ENCODE measurements at regions not wholly inside any gene's neighbourhood (a gene's known extent, or its start where the extent isn't known, plus 50 kb on each side); places are given as distances from the start of the nearest gene placed in this dataset.

DNA sequence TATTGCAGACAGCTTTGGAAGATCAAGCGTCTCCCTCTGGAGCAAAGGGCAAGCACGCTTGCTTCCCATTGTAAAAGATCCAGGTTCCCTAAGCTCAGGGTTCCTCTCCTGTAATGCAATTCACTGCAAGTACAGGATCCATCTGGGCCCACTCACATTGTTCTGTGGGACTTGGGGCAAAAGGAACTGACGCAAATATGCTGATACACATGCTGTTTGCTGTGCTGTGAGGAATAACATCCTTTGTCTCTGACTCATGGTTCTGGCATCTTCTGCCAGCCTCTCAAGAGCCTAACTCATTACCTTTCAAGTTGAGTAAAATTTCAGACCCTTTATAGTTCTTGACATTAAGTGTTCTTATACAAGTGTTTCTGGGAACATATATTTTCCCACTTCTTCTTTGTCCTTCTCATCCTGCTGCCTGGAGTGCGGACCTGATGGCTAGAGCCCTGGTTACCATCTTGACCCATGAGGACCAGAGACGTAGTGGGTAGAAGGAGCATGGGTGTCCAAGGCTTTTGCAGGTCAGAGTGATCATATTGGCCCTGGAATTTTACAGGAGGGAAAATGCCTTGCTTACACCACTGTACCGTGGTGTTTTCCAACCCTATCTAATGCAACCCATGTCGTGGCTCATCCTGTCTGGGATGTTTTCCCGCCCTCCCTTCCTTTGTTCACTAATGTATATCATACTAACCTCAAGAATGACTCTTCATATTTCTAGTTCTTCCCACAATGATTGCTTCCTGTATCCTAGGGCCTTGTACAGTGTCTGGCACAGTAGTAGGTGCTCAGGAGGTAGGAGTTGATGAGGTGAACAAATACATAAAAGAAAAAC lies 145.7 kb upstream of the GLI2 start:
- peaks cover 15% of the 10 kb centered on the region for H3K4me1 Mint-ChIP-seq (ENCODE audit: low read depth, unreplicated experiment)
- no peak for DNase-seq
- peaks cover 3% of the 10 kb centered on the region for H3K9me3 Mint-ChIP-seq (ENCODE audit: low read depth, unreplicated experiment)
- no TSS peak for BruUV-seq (replicated peaks)
- intact Hi-C loops (cut with micrococcal nuclease; ENCODE audit: unreplicated experiment) = no loop called here
- no peak overlapping the region for H3K27ac Mint-ChIP-seq (ENCODE audit: unreplicated experiment)
- CTCF ChIA-PET = no interaction called here
- H3K36me3 Mint-ChIP-seq (ENCODE audit: insufficient read depth, unreplicated experiment) = peaks cover 4% of the 10 kb centered on the region
- peaks cover 99% of the 10 kb centered on the region for H3K27me3 Mint-ChIP-seq (ENCODE audit: unreplicated experiment)
- no peak overlapping the region for H3K4me3 Mint-ChIP-seq (ENCODE audit: low read depth, unreplicated experiment)
- TF ChIP-seq, protein P1, sequence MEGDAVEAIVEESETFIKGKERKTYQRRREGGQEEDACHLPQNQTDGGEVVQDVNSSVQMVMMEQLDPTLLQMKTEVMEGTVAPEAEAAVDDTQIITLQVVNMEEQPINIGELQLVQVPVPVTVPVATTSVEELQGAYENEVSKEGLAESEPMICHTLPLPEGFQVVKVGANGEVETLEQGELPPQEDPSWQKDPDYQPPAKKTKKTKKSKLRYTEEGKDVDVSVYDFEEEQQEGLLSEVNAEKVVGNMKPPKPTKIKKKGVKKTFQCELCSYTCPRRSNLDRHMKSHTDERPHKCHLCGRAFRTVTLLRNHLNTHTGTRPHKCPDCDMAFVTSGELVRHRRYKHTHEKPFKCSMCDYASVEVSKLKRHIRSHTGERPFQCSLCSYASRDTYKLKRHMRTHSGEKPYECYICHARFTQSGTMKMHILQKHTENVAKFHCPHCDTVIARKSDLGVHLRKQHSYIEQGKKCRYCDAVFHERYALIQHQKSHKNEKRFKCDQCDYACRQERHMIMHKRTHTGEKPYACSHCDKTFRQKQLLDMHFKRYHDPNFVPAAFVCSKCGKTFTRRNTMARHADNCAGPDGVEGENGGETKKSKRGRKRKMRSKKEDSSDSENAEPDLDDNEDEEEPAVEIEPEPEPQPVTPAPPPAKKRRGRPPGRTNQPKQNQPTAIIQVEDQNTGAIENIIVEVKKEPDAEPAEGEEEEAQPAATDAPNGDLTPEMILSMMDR (IDR thresholded peaks at IDR 0.05; ENCODE audit: unreplicated experiment) = no peak

DNA sequence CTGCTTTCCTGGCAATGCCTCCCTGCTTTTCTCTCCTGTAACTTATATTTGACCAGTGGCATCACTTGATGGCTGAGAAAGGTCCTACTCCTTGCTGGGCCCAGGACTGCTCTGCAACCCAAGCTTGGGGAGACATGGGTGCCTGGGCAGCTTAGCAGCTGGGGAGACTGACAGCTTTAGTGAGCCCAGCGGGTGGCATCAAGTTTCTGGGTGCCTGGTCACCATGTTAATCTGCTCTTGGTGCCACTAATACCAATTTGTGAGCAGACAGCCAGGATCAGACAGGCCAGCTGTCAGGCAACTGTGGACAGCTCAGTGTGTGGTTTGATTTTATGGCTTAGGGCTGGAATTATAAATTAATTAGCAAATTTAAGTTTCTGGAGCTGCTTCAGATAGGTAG lies 144.8 kb upstream of the GLI2 start:
- Mint-ChIP-seq H3K27me3 (ENCODE audit: unreplicated experiment) (peaks cover 99% of the 10 kb centered on the region), H3K4me3 (ENCODE audit: low read depth, unreplicated experiment) (no peak overlapping the region), H3K36me3 (ENCODE audit: insufficient read depth, unreplicated experiment) (peaks cover under 1% of the 10 kb centered on the region), H3K27ac (ENCODE audit: unreplicated experiment) (no peak overlapping the region), H3K4me1 (ENCODE audit: low read depth, unreplicated experiment) (peaks cover 15% of the 10 kb centered on the region), H3K9me3 (ENCODE audit: low read depth, unreplicated experiment) (peaks cover under 1% of the 10 kb centered on the region)
- CTCF ChIA-PET = no interaction called here
- intact Hi-C loops (cut with micrococcal nuclease; ENCODE audit: unreplicated experiment) = no loop called here
- DNase-seq = no peak
- no TSS peak for BruUV-seq (replicated peaks)
- TF ChIP-seq, protein P1 (IDR thresholded peaks at IDR 0.05; ENCODE audit: unreplicated experiment) = no peak

DNA sequence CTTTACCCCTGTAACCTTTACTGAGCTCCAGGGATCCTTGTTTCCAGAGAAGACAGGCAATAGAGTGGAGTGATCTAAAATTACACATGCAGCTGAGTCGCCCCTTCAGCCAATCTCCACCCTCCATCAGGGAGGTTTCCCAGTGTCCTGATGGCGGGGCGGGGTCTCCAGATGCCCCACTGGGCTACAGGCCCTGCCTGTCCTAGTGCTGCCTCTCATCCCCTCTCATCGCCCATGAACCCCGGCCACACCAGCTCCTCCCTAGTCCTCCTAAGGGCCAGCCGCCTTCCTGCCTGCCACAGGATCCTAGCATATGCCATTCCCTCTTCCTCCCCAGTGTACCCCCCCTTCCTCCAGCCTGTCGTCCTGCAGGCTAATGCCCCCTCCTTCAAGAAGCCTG lies 144.1 kb upstream of the GLI2 start:
- DNase-seq = no peak
- no peaks in the 10 kb centered on the region for H3K36me3 Mint-ChIP-seq (ENCODE audit: insufficient read depth, unreplicated experiment)
- no TSS peak for BruUV-seq (replicated peaks)
- intact Hi-C loops (cut with micrococcal nuclease; ENCODE audit: unreplicated experiment) = no loop called here
- H3K4me1 Mint-ChIP-seq (ENCODE audit: low read depth, unreplicated experiment) = peaks cover 11% of the 10 kb centered on the region
- no peaks in the 10 kb centered on the region for H3K9me3 Mint-ChIP-seq (ENCODE audit: low read depth, unreplicated experiment)
- H3K27me3 Mint-ChIP-seq (ENCODE audit: unreplicated experiment) = peaks cover 99% of the 10 kb centered on the region
- H3K4me3 Mint-ChIP-seq (ENCODE audit: low read depth, unreplicated experiment) = no peak overlapping the region
- H3K27ac Mint-ChIP-seq (ENCODE audit: unreplicated experiment) = no peak overlapping the region
- CTCF ChIA-PET = interaction anchor here (0.6 kb wide), 1 partner anchor 77 kb away, joined by 3 read pairs; no protein-coding TSS in a partner anchor
- TF ChIP-seq, protein P1 (IDR thresholded peaks at IDR 0.05; ENCODE audit: unreplicated experiment) = no peak

DNA sequence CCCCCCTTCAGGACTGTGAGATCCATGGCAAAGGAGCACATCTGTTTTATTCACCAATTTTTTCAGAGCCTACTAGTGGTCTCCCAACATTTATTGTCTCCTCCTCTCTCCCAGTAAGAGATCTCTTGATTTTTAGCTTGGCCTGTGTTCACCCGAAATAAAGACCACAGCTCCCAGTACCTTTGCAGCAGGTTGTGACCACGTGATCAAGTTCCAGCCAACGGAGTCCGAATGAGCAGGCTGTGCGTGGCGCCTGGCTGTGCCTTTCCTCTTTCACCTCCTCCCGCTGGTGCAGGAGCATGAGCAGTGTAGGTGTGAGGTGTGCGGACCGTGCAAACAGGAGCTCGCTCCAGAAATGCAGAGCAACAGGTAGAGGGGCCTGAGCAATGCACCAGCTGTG lies 143.6 kb upstream of the GLI2 start:
- intact Hi-C loops (cut with micrococcal nuclease; ENCODE audit: unreplicated experiment) = no loop called here
- BruUV-seq (replicated peaks) = no TSS peak
- TF ChIP-seq, protein P1 (IDR thresholded peaks at IDR 0.05; ENCODE audit: unreplicated experiment) = no peak
- Mint-ChIP-seq H3K4me1 (ENCODE audit: low read depth, unreplicated experiment) (peaks cover 7% of the 10 kb centered on the region), H3K27ac (ENCODE audit: unreplicated experiment) (no peak overlapping the region), H3K36me3 (ENCODE audit: insufficient read depth, unreplicated experiment) (no peaks in the 10 kb centered on the region), H3K27me3 (ENCODE audit: unreplicated experiment) (peaks cover 97% of the 10 kb centered on the region), H3K4me3 (ENCODE audit: low read depth, unreplicated experiment) (no peak overlapping the region), H3K9me3 (ENCODE audit: low read depth, unreplicated experiment) (no peaks in the 10 kb centered on the region)
- no peak for DNase-seq
- CTCF ChIA-PET = interaction anchor here (0.6 to 0.8 kb wide), 2 partner anchors 77 to 153 kb away, joined by 3 to 4 read pairs; no protein-coding TSS in a partner anchor

Data from Calu3 (cell line).